Endothelial cell of umbilical vein (primary cell): ENCODE measurements at regions not wholly inside any gene's neighbourhood (a gene's known extent, or its start where the extent isn't known, plus 50 kb on each side); places are given as distances from the start of the nearest gene placed in this dataset.

Experiments
- BruUV-seq: library from RNA; stranded (reverse); fragments of 400-500 nt; replicated peaks from 2 replicates; lab custom pipeline; 2021; lab: Mats Ljungman, UMichigan
- CTCF ChIA-PET: fragments of 300-600, 350-600 bp; sonication (Branson Sonifier 250); formaldehyde crosslinking; loops from one replicate; lab custom pipeline; 2021; ENCODE audit warnings: antibody characterized with exemption, inconsistent platforms; lab: Charles Lee
- POLR2A ChIA-PET: fragments of 300-600, 350-600 bp; sonication (Branson Sonifier 250); formaldehyde crosslinking; loops from one replicate; lab custom pipeline; 2021; ENCODE audit warnings: antibody characterized with exemption, inconsistent platforms; lab: Charles Lee
- DNase-seq: peaks from one replicate; pipeline ENCODE4 v3.0.0-alpha.2; 2011; ENCODE audit warnings: low read depth, low spot score
- FAIRE-seq: peaks from 2 replicates; lab custom pipeline; 2011; peaks lifted over from hg19 to GRCh38; lab: Jason Lieb, UNC
- H2AFZ ChIP-seq: 2 replicates; pipeline ENCODE4 v1.6.0; 2012; ENCODE audit warnings: low read depth, low read length, control low read depth, inconsistent platforms
- H3K27ac ChIP-seq: 2 replicates; pipeline ENCODE4 v1.5.1; 2011; ENCODE audit warnings: low read depth, mild to moderate bottlenecking, control low read depth, low read length, moderate library complexity; ENCODE audit not compliant: insufficient read depth
- H3K27me3 ChIP-seq, 2 experiments: 2 replicates each; pipeline versions ENCODE4 v1.6.0 to v1.6.1; 2011; ENCODE audit warnings: low read length in 2 of 2, mixed read lengths in 1 of 2; ENCODE audit not compliant: control insufficient read depth in 2 of 2, insufficient read depth in 2 of 2
- H3K36me3 ChIP-seq, 2 experiments: 2 replicates in 1 of 2; 3 replicates in 1 of 2; pipeline ENCODE4 v1.5.1; 2011; ENCODE audit warnings: low read length in 2 of 2, mild to moderate bottlenecking in 1 of 2, moderate library complexity in 1 of 2; ENCODE audit not compliant: control insufficient read depth in 2 of 2, insufficient read depth in 2 of 2; ENCODE audit errors: extremely low read depth in 1 of 2
- H3K4me1 ChIP-seq: 3 replicates; pipeline ENCODE4 v1.5.1; 2011; ENCODE audit warnings: mild to moderate bottlenecking, low read length; ENCODE audit not compliant: control insufficient read depth, insufficient read depth; ENCODE audit errors: extremely low read depth
- H3K4me2 ChIP-seq: 2 replicates; pipeline ENCODE4 v1.6.1; 2011; ENCODE audit warnings: low read length, control low read depth, mixed read lengths; ENCODE audit not compliant: insufficient read depth
- H3K4me3 ChIP-seq, 3 experiments: fragments of 200-600 bp in 1 of 3; sonication (generic), shearing (Covaris generic) in 1 of 3; replicated peaks in 1 of 3; 2 replicates each; pipeline ENCODE4 v1.5.1; 2011 to 2016; ENCODE audit warnings: control low read depth in 3 of 3, low read length in 3 of 3, mild to moderate bottlenecking in 2 of 3, inconsistent platforms in 1 of 3, low read depth in 1 of 3, moderate library complexity in 1 of 3; ENCODE audit not compliant: insufficient read depth in 1 of 3
- H3K79me2 ChIP-seq: 2 replicates; pipeline ENCODE4 v1.6.0; 2012; ENCODE audit warnings: low read length, inconsistent platforms; ENCODE audit not compliant: control insufficient read depth, insufficient read depth
- H3K9ac ChIP-seq: replicated peaks from 2 replicates; pipeline ENCODE3; 2011; ENCODE audit warnings: low read length, control low read depth; ENCODE audit not compliant: insufficient read depth; ENCODE audit errors: extremely low read depth
- H3K9me1 ChIP-seq: replicated peaks from 3 replicates; pipeline ENCODE4 v1.6.0; 2011; ENCODE audit warnings: mild to moderate bottlenecking, low read length; ENCODE audit not compliant: control insufficient read depth, insufficient read depth; ENCODE audit errors: extremely low read depth
- H3K9me3 ChIP-seq: replicated peaks from 2 replicates; pipeline ENCODE4 v1.5.1; 2012; ENCODE audit warnings: low read length, inconsistent platforms; ENCODE audit not compliant: control insufficient read depth, insufficient read depth
- H4K20me1 ChIP-seq: replicated peaks from 2 replicates; pipeline ENCODE3; 2011; ENCODE audit warnings: mild to moderate bottlenecking, low read length; ENCODE audit not compliant: control insufficient read depth, insufficient read depth; ENCODE audit errors: extremely low read depth
- EZH2 ChIP-seq: IDR thresholded peaks from 2 replicates; pipeline ENCODE4 v1.6.1; 2012; ENCODE audit warnings: borderline replicate concordance, low read depth, mild to moderate bottlenecking, moderate library complexity, low read length, inconsistent platforms; ENCODE audit not compliant: severe bottlenecking
- FOS ChIP-seq: IDR thresholded peaks from 2 replicates; pipeline ENCODE4 v1.6.1; 2011; ENCODE audit warnings: mild to moderate bottlenecking, low read length, moderate library complexity, borderline replicate concordance; ENCODE audit not compliant: insufficient read depth
- GATA2 ChIP-seq: IDR thresholded peaks from 2 replicates; pipeline ENCODE4 v1.7.0; 2011; ENCODE audit warnings: low read depth, mild to moderate bottlenecking, moderate library complexity, mixed read lengths, low read length; ENCODE audit not compliant: insufficient read length, insufficient read depth
- JUN ChIP-seq: IDR thresholded peaks from 2 replicates; pipeline ENCODE4 v1.6.1; 2011; ENCODE audit warnings: borderline replicate concordance, low read depth; ENCODE audit not compliant: insufficient read length, insufficient read depth
- MAX ChIP-seq: IDR thresholded peaks from 2 replicates; pipeline ENCODE4 v1.6.1; 2011; ENCODE audit not compliant: insufficient read depth, insufficient read length
- MYC ChIP-seq: IDR thresholded peaks from one replicate; pipeline ENCODE4 v1.6.1; 2011; ENCODE audit warnings: mild to moderate bottlenecking, low read depth, low read length
- POLR2A ChIP-seq: IDR thresholded peaks from 2 replicates; pipeline ENCODE4 v1.6.1; 2012; ENCODE audit warnings: low read depth, mild to moderate bottlenecking, control low read depth, low read length
- POLR2AphosphoS5 ChIP-seq: IDR thresholded peaks from 2 replicates; pipeline ENCODE4 v1.6.1; 2012; ENCODE audit warnings: low read depth, mild to moderate bottlenecking, control low read depth, low read length, moderate library complexity; ENCODE audit not compliant: insufficient read depth
- dilution Hi-C: fragments of 300-500 bp; cut with MboI; formaldehyde crosslinking; loops from one replicate; pipeline ENCODE4 v1.15.0; 2019; ENCODE audit warnings: low sequenced_read_pairs; ENCODE audit not compliant: extremely low pct_ligation_motif_present
- intact Hi-C: fragments of 100-400 bp; cut with micrococcal nuclease; formaldehyde crosslinking; loops from one replicate; pipeline ENCODE4 v1.10.0; 2022
- TF ChIP-seq, protein P1 (sequence below), 2 donors: IDR thresholded peaks; 1 replicate in 1 of 2; 2 replicates in 1 of 2; pipeline ENCODE4 v1.5.1; 2011; ENCODE audit warnings: low read length in 2 of 2, mild to moderate bottlenecking in 2 of 2, moderate library complexity in 2 of 2, control low read depth in 1 of 2, inconsistent platforms in 1 of 2, low read depth in 1 of 2; ENCODE audit not compliant: insufficient read depth in 1 of 2; ENCODE audit errors: extremely low read depth in 1 of 2

- H3K27me3 ChIP-seq = peaks cover 10% of the 10 kb centered on the region in 2 experiments
- no peaks in the 10 kb centered on the region for H3K9me1 ChIP-seq
- no peak overlapping the region for H3K27ac ChIP-seq
- H4K20me1 ChIP-seq = no peaks in the 10 kb centered on the region
- no peaks in the 10 kb centered on the region for H3K36me3 ChIP-seq
- no peaks in the 10 kb centered on the region for H3K4me1 ChIP-seq
- no peak overlapping the region for H3K4me3 ChIP-seq
- CTCF ChIA-PET = no interaction called here
- BruUV-seq = no TSS peak
- intact Hi-C loops = no loop called here
- no peak overlapping the region for H3K9ac ChIP-seq
- dilution Hi-C loops = no loop called here
- H3K4me2 ChIP-seq = no peak overlapping the region
- H2AFZ ChIP-seq = no peak overlapping the region
- FAIRE-seq (no peak), DNase-seq (no peak)
- no peak for TF ChIP-seq EZH2
- no peak for TF ChIP-seq POLR2AphosphoS5
- TF ChIP-seq FOS = no peak
- TF ChIP-seq GATA2 = no peak
- no peak for TF ChIP-seq POLR2A
- TF ChIP-seq JUN = no peak
- H3K79me2 ChIP-seq = no peaks in the 10 kb centered on the region
- no peaks in the 10 kb centered on the region for H3K9me3 ChIP-seq
- POLR2A ChIA-PET = no interaction called here
Measured at GRCh38 chr10:33875924-33876583, 541.6 kb upstream of the NRP1 start.

DNA sequence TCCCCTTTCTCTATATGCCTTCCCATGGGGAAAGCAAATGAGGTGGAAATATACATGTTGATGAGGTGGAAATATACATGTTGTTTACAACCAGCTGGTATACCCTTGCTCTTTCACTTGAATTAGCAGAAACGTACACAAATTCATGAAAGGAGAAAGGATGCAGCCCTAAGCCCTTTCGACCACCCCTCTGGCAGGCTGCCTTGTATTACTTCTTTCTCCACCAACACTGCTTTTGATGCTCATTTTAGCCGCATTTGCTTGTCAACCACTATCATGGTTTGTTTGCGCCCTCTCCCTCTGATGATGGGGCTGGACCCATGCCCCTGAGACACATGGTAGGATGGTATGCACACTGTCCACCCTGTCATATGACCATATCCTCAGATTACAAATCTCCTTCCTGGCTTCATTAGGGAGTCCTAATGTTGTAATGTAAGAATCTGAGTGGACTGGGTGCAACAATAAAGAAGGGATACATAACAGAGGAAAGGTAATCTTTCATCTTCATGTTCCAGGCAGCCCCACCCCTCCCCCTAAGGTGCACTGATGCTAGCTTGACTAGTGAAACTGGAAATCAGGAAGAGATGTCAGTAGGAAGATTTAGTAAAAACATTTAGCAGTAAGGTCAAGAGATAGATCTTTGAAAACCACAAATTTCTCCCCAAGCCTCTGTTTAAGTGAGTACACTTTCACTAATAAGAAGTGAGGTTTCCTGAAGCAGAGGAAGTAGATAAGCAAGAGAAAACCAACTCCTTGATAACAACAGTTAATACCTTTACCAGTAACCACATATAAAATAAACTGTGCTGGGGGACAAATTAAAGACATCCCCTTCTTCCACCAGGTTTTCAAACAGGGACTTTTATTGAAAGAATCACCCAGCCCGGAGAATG, 536.8 kb upstream of the NRP1 start:
- no peaks in the 10 kb centered on the region for H3K36me3 ChIP-seq
- TF ChIP-seq POLR2AphosphoS5 (no peak), MAX (no peak), JUN (no peak), FOS (no peak), MYC (no peak), EZH2 (no peak), GATA2 (no peak), POLR2A (no peak)
- TF ChIP-seq, protein P1, sequence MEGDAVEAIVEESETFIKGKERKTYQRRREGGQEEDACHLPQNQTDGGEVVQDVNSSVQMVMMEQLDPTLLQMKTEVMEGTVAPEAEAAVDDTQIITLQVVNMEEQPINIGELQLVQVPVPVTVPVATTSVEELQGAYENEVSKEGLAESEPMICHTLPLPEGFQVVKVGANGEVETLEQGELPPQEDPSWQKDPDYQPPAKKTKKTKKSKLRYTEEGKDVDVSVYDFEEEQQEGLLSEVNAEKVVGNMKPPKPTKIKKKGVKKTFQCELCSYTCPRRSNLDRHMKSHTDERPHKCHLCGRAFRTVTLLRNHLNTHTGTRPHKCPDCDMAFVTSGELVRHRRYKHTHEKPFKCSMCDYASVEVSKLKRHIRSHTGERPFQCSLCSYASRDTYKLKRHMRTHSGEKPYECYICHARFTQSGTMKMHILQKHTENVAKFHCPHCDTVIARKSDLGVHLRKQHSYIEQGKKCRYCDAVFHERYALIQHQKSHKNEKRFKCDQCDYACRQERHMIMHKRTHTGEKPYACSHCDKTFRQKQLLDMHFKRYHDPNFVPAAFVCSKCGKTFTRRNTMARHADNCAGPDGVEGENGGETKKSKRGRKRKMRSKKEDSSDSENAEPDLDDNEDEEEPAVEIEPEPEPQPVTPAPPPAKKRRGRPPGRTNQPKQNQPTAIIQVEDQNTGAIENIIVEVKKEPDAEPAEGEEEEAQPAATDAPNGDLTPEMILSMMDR (IDR thresholded peaks at IDR 0.05; ENCODE audit: extremely low read depth in 1 of 2, insufficient read depth in 1 of 2, low read depth in 1 of 2, low read length in 2 of 2) = no peak
- no peak overlapping the region for H3K27ac ChIP-seq
- DNase-seq (no peak), FAIRE-seq (no peak)
- no peaks in the 10 kb centered on the region for H3K9me1 ChIP-seq
- intact Hi-C loops (no loop called here), dilution Hi-C loops (no loop called here)
- no peak overlapping the region for H3K4me3 ChIP-seq
- H3K9ac ChIP-seq = no peak overlapping the region
- POLR2A ChIA-PET = no interaction called here
- BruUV-seq = no TSS peak
- CTCF ChIA-PET = no interaction called here
- H3K4me1 ChIP-seq = no peaks in the 10 kb centered on the region
- no peaks in the 10 kb centered on the region for H3K9me3 ChIP-seq
- H3K4me2 ChIP-seq = no peak overlapping the region
- H3K79me2 ChIP-seq = no peaks in the 10 kb centered on the region
- H2AFZ ChIP-seq = no peak overlapping the region
- peaks cover 9 to 13% of the 10 kb centered on the region in 2 experiments for H3K27me3 ChIP-seq
- no peaks in the 10 kb centered on the region for H4K20me1 ChIP-seq
